GM23338 (cell line): ENCODE measurements at regions not wholly inside any gene's neighbourhood (a gene's known extent, or its start where the extent isn't known, plus 50 kb on each side); places are given as distances from the start of the nearest gene placed in this dataset.

Experiments used
- ATAC-seq: fragments of 200-7000 bp; cut with Tn5 transposase; 3 replicates; pipeline ENCODE4 v1.9.1; 2020
- DNase-seq: peaks from one replicate; pipeline ENCODE4 v3.0.0-alpha.2; 2015; ENCODE audit warnings: low spot score
- H2AFZ ChIP-seq: fragments of 200-600 bp; sonication (generic); 2 replicates; pipeline ENCODE4 v1.8.0; 2016; ENCODE audit warnings: antibody characterized with exemption, mild to moderate bottlenecking, moderate library complexity
- H3F3A ChIP-seq: fragments of 200-600 bp; sonication (generic); replicated peaks from 2 replicates; pipeline ENCODE4 v1.8.0; 2017; ENCODE audit warnings: antibody characterized with exemption, mixed run types, low read depth
- H3K27ac ChIP-seq: fragments of 200-600 bp; sonication (generic); 2 replicates; pipeline ENCODE4 v1.6.1; 2016; ENCODE audit warnings: low read depth
- H3K27me3 ChIP-seq: fragments of 200-600 bp; sonication (generic); 2 replicates; pipeline ENCODE4 v1.8.0; 2016; ENCODE audit warnings: mild to moderate bottlenecking, mixed run types, moderate library complexity; ENCODE audit not compliant: insufficient read depth
- H3K36me3 ChIP-seq: fragments of 200-600 bp; sonication (generic); 2 replicates; pipeline ENCODE4 v1.8.0; 2016; ENCODE audit warnings: mild to moderate bottlenecking; ENCODE audit not compliant: insufficient read depth
- H3K4me1 ChIP-seq: fragments of 200-600 bp; sonication (generic); 2 replicates; pipeline ENCODE4 v1.8.0; 2016; ENCODE audit warnings: mild to moderate bottlenecking, moderate library complexity; ENCODE audit not compliant: insufficient read depth
- H3K4me2 ChIP-seq: fragments of 200-600 bp; sonication (generic); 2 replicates; pipeline ENCODE4 v1.7.1; 2017; ENCODE audit warnings: mixed run types
- H3K4me3 ChIP-seq: fragments of 200-600 bp; sonication (generic); 2 replicates; pipeline ENCODE4 v1.6.1; 2016; ENCODE audit warnings: mixed run types
- H3K79me2 ChIP-seq: fragments of 200-600 bp; sonication (generic); replicated peaks from 2 replicates; pipeline ENCODE4 v1.8.0; 2017; ENCODE audit warnings: mild to moderate bottlenecking; ENCODE audit not compliant: insufficient read depth
- H3K9me2 ChIP-seq: fragments of 200-600 bp; sonication (generic); 2 replicates; pipeline ENCODE4 v1.8.0; 2017; ENCODE audit not compliant: insufficient read depth
- H4K20me1 ChIP-seq: fragments of 200-600 bp; sonication (generic); replicated peaks from 2 replicates; pipeline ENCODE4 v1.8.0; 2017; ENCODE audit warnings: mild to moderate bottlenecking; ENCODE audit not compliant: insufficient read depth
- H3K27ac Mint-ChIP-seq: 2 replicates; pipeline ENCODE4 v1.8.0; 2020; ENCODE audit warnings: inconsistent platforms, mild to moderate bottlenecking, moderate library complexity, mixed read lengths
- H3K27me3 Mint-ChIP-seq: 3 replicates; pipeline ENCODE4 v1.8.0; 2022; ENCODE audit warnings: low read depth, mild to moderate bottlenecking, moderate library complexity, mixed read lengths, inconsistent platforms; ENCODE audit not compliant: insufficient read depth, poor library complexity
- H3K36me3 Mint-ChIP-seq: 3 replicates; pipeline ENCODE4 v1.8.0; 2021; ENCODE audit warnings: low read depth, mild to moderate bottlenecking, inconsistent platforms, moderate library complexity, mixed read lengths
- H3K4me1 Mint-ChIP-seq: 3 replicates; pipeline ENCODE4 v1.8.0; 2020; ENCODE audit warnings: mild to moderate bottlenecking, inconsistent platforms, mixed read lengths
- H3K4me3 Mint-ChIP-seq: 3 replicates; pipeline ENCODE4 v1.8.0; 2021; ENCODE audit warnings: moderate library complexity, mild to moderate bottlenecking, inconsistent platforms, mixed read lengths
- H3K9me3 Mint-ChIP-seq: 3 replicates; pipeline ENCODE4 v1.8.0; 2020; ENCODE audit warnings: moderate library complexity, mild to moderate bottlenecking, inconsistent platforms, mixed read lengths
- CREB1 ChIP-seq: fragments of 250-450 bp; sonication (Bioruptor Pico); IDR thresholded peaks from 2 replicates; pipeline ENCODE4 v1.5.0; 2020; ENCODE audit warnings: low read depth, mild to moderate bottlenecking, moderate library complexity
- CTCF ChIP-seq, 2 experiments: fragments of 200-600 bp in 1 of 2; sonication (generic) in 1 of 2; conservative IDR thresholded peaks; 2 replicates each; pipeline versions ENCODE4 v1.5.1 to v1.6.1; 2016 to 2017; ENCODE audit warnings: antibody characterized with exemption in 2 of 2, low read depth in 2 of 2, mild to moderate bottlenecking in 2 of 2, moderate library complexity in 1 of 2
- ETS1 ChIP-seq: IDR thresholded peaks from 2 replicates; pipeline ENCODE4 v1.6.1; 2016; ENCODE audit warnings: antibody characterized with exemption
- JUNB ChIP-seq: IDR thresholded peaks from one replicate; pipeline ENCODE4 v1.6.1; 2016; ENCODE audit warnings: antibody characterized with exemption; ENCODE audit not compliant: unreplicated experiment
- REST ChIP-seq: IDR thresholded peaks from one replicate; pipeline ENCODE4 v1.6.1; 2018; ENCODE audit warnings: antibody characterized with exemption; ENCODE audit not compliant: unreplicated experiment
- ZNF114 ChIP-seq: fragments of 250-450 bp; sonication (Bioruptor Pico); IDR thresholded peaks from 2 replicates; pipeline ENCODE4 v1.5.0; 2020; ENCODE audit warnings: mild to moderate bottlenecking, moderate library complexity
- ZNF331 ChIP-seq: fragments of 250-450 bp; sonication (Bioruptor Pico); IDR thresholded peaks from 2 replicates; pipeline ENCODE4 v1.5.0; 2020; ENCODE audit warnings: low read depth, mild to moderate bottlenecking, moderate library complexity
- ZNF462 ChIP-seq: fragments of 250-450 bp; sonication (Bioruptor Pico); IDR thresholded peaks from 2 replicates; pipeline ENCODE4 v1.5.0; 2020; ENCODE audit warnings: mild to moderate bottlenecking, moderate library complexity

- peaks cover 28% of the 10 kb centered on the region for H3K4me1 Mint-ChIP-seq
- Histone ChIP-seq H4K20me1 (no peaks in the 10 kb centered on the region), H3K36me3 (no peaks in the 10 kb centered on the region), H3K79me2 (no peaks in the 10 kb centered on the region), H2AFZ (no peak overlapping the region), H3K4me1 (peaks cover 10% of the 10 kb centered on the region), H3K27me3 (no peaks in the 10 kb centered on the region), H3K9me2 (no peaks in the 10 kb centered on the region), H3K27ac (no peak overlapping the region), H3F3A (no peaks in the 10 kb centered on the region), H3K4me2 (no peak overlapping the region), H3K4me3 (no peak overlapping the region)
- TF ChIP-seq CREB1 (CRISPR knock-in tag) (no peak), ZNF114 (CRISPR knock-in tag) (no peak), ETS1 (no peak), CTCF (conservative IDR thresholded peaks at IDR 0.05; ENCODE audit: low read depth in 2 of 2) (no peak), ZNF331 (CRISPR knock-in tag) (no peak), REST (no peak), ZNF462 (CRISPR knock-in tag) (no peak), JUNB (no peak)
- H3K27me3 Mint-ChIP-seq, result peaks cover 2% of the 10 kb centered on the region
- ATAC-seq, result no peak
- H3K36me3 Mint-ChIP-seq, result peaks cover 11% of the 10 kb centered on the region; the same call in 2 of the 3 replicates
- peaks cover 9% of the 10 kb centered on the region for H3K9me3 Mint-ChIP-seq
- 0 out of 2 replicates have a peak overlapping the region, but pooled peaks have one; percentile 59 for H3K27ac Mint-ChIP-seq
- peak overlapping the region; percentile 72 for H3K4me3 Mint-ChIP-seq
- no peak for DNase-seq
These were observed 225.8 kb upstream of the FAM3C start for GRCh38 chr7:121621937-121622336.
